ENCODE measurements at regions not wholly inside any gene's neighbourhood (a gene's known extent, or its start where the extent isn't known, plus 50 kb on each side); places are given as distances from the start of the nearest gene placed in this dataset.

GRCh38 chr1:90800012-90800717 is 83.1 kb upstream of the BARHL2 start:
- Histone ChIP-seq H3K36me3 (ENCODE audit: insufficient read depth in 1 of 2, low read depth in 1 of 2) (no peaks in the 10 kb centered on the region), H3K27me3 (ENCODE audit: insufficient read depth in 3 of 3, low read length in 2 of 3) (no peaks in the 10 kb centered on the region), H3K4me1 (no peaks in the 10 kb centered on the region), H3K4me3 (no peak overlapping the region), H3K27ac (no peak overlapping the region), H3K9me3 (no peaks in the 10 kb centered on the region)
- 17 to 26% (median 24%) methylated on average over 6 of the region's 6 CpGs for WGBS, 3 donors
- ATAC-seq (no peak), DNase-seq (no peak)
- intact Hi-C loops (cut with DNase I) = no loop called here
- peak; percentile 20 for TF ChIP-seq CTCF (IDR thresholded peaks at IDR 0.05)

- no peak for ATAC-seq
- Histone ChIP-seq H3K9me3 (no peaks in the 10 kb centered on the region), H3K4me3 (no peak overlapping the region), H3K27ac (no peak overlapping the region), H3K36me3 (ENCODE audit: insufficient read depth in 1 of 2, low read depth in 1 of 2) (no peaks in the 10 kb centered on the region), H3K27me3 (ENCODE audit: insufficient read depth in 3 of 3, low read length in 2 of 3) (no peaks in the 10 kb centered on the region), H3K4me1 (no peaks in the 10 kb centered on the region)
- WGBS, 3 donors = 86 to 87% (median 87%) methylated on average over 8 of the region's 8 CpGs
- no peak for DNase-seq
- no peak for TF ChIP-seq CTCF (IDR thresholded peaks at IDR 0.05)
- intact Hi-C loops (cut with DNase I) = no loop called here
These were observed 82.2 kb upstream of the BARHL2 start for GRCh38 chr1:90799326-90799725.

GRCh38 chr1:90798883-90799282 is 81.8 kb upstream of the BARHL2 start:
- no peaks in the 10 kb centered on the region for H3K9me3 ChIP-seq
- ATAC-seq = no peak
- H3K4me1 ChIP-seq = no peaks in the 10 kb centered on the region
- H3K36me3 ChIP-seq (ENCODE audit: insufficient read depth in 1 of 2, low read depth in 1 of 2) = no peaks in the 10 kb centered on the region
- no peak for TF ChIP-seq CTCF (IDR thresholded peaks at IDR 0.05)
- no peaks in the 10 kb centered on the region for H3K27me3 ChIP-seq (ENCODE audit: insufficient read depth in 3 of 3, low read length in 2 of 3)
- no peak overlapping the region for H3K27ac ChIP-seq
- no peak overlapping the region for H3K4me3 ChIP-seq
- WGBS, 3 donors = 62 to 68% (median 66%) methylated on average over 2 of the region's 2 CpGs
- intact Hi-C loops (cut with DNase I) = no loop called here
- no peak for DNase-seq

- DNase-seq (no peak), ATAC-seq (no peak)
- Histone ChIP-seq H3K27me3 (ENCODE audit: insufficient read depth in 3 of 3, low read length in 2 of 3) (no peaks in the 10 kb centered on the region), H3K4me3 (no peak overlapping the region), H3K27ac (no peak overlapping the region), H3K36me3 (ENCODE audit: insufficient read depth in 1 of 2, low read depth in 1 of 2) (no peaks in the 10 kb centered on the region), H3K4me1 (no peaks in the 10 kb centered on the region), H3K9me3 (no peaks in the 10 kb centered on the region)
- intact Hi-C loops (cut with DNase I) = no loop called here
- no peak for TF ChIP-seq CTCF (IDR thresholded peaks at IDR 0.05)
- 71 to 81% (median 78%) methylated on average over 1 of the region's 1 CpG for WGBS, 3 donors
These were observed 81.2 kb upstream of the BARHL2 start for GRCh38 chr1:90798344-90798743.

GRCh38 chr1:90795431-90795830 is 78.3 kb upstream of the BARHL2 start:
- no peak for DNase-seq
- H3K36me3 ChIP-seq (ENCODE audit: insufficient read depth in 1 of 2, low read depth in 1 of 2) = no peaks in the 10 kb centered on the region
- H3K4me3 ChIP-seq = no peak overlapping the region
- 53 to 73% (median 61%) methylated on average over 2 of the region's 2 CpGs for WGBS, 3 donors
- H3K27ac ChIP-seq = no peak overlapping the region
- no peaks in the 10 kb centered on the region for H3K4me1 ChIP-seq
- H3K9me3 ChIP-seq = no peaks in the 10 kb centered on the region
- no peak for ATAC-seq
- no peak for TF ChIP-seq CTCF (IDR thresholded peaks at IDR 0.05)
- H3K27me3 ChIP-seq (ENCODE audit: insufficient read depth in 3 of 3, low read length in 2 of 3) = no peaks in the 10 kb centered on the region
- intact Hi-C loops (cut with DNase I) = no loop called here
